ENCODE measurements at regions not wholly inside any gene's neighbourhood (a gene's known extent, or its start where the extent isn't known, plus 50 kb on each side); places are given as distances from the start of the nearest gene placed in this dataset.

DNA sequence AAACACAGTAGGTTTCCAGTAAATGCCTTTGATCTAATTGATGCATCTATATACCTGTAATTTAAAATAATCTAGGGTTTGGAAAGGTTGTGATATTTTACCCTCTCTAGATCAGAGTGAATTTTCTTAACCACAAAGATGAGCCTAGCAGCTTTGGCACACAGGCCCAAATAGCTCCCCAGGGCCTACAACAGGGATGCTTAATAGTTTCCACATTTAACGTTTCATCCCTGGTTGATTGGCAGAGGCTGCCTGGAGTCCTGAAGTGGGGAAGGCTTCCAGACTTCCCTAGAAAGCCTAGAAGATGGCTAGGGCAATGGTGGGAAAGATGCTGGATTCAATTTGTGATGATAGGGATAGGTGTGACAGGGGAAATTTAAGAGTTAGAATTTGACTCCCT lies 206.6 kb downstream of the NSG2 start:
- TF ChIP-seq PATZ1 (CRISPR knock-in tag; IDR thresholded peaks at IDR 0.05; ENCODE audit: borderline replicate concordance) (no peak), ZC3H10 (CRISPR knock-in tag; IDR thresholded peaks at IDR 0.05) (no peak), RARB (CRISPR knock-in tag; IDR thresholded peaks at IDR 0.05) (no peak), BACH2 (CRISPR knock-in tag; IDR thresholded peaks at IDR 0.05; ENCODE audit: borderline replicate concordance) (no peak), OSR1 (CRISPR knock-in tag; IDR thresholded peaks at IDR 0.05) (no peak)
- TF ChIP-seq, protein P1, sequence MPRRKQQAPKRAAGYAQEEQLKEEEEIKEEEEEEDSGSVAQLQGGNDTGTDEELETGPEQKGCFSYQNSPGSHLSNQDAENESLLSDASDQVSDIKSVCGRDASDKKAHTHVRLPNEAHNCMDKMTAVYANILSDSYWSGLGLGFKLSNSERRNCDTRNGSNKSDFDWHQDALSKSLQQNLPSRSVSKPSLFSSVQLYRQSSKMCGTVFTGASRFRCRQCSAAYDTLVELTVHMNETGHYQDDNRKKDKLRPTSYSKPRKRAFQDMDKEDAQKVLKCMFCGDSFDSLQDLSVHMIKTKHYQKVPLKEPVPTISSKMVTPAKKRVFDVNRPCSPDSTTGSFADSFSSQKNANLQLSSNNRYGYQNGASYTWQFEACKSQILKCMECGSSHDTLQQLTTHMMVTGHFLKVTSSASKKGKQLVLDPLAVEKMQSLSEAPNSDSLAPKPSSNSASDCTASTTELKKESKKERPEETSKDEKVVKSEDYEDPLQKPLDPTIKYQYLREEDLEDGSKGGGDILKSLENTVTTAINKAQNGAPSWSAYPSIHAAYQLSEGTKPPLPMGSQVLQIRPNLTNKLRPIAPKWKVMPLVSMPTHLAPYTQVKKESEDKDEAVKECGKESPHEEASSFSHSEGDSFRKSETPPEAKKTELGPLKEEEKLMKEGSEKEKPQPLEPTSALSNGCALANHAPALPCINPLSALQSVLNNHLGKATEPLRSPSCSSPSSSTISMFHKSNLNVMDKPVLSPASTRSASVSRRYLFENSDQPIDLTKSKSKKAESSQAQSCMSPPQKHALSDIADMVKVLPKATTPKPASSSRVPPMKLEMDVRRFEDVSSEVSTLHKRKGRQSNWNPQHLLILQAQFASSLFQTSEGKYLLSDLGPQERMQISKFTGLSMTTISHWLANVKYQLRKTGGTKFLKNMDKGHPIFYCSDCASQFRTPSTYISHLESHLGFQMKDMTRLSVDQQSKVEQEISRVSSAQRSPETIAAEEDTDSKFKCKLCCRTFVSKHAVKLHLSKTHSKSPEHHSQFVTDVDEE (CRISPR knock-in tag; IDR thresholded peaks at IDR 0.05): no peak

All from SK-N-SH treated with all-trans-retinoic acid at 6 μM for 48 hours (cell line).